DMS 273 treated with DMSO at 0.1 percent for 48 hours (cell line): ENCODE measurements at regions not wholly inside any gene's neighbourhood (a gene's known extent, or its start where the extent isn't known, plus 50 kb on each side); places are given as distances from the start of the nearest gene placed in this dataset.
A peak's percentile ranks its signal among the peaks of the same experiment; 100 is the strongest.

ENCODE experiments used
- DNase-seq: peaks from one replicate; lab custom pipeline; 2025; lab: John Stamatoyannopoulos, UW

GRCh38 chr7:16318989-16319915, 102.1 kb downstream of the CRPPA start:
- no peak for DNase-seq

DNA sequence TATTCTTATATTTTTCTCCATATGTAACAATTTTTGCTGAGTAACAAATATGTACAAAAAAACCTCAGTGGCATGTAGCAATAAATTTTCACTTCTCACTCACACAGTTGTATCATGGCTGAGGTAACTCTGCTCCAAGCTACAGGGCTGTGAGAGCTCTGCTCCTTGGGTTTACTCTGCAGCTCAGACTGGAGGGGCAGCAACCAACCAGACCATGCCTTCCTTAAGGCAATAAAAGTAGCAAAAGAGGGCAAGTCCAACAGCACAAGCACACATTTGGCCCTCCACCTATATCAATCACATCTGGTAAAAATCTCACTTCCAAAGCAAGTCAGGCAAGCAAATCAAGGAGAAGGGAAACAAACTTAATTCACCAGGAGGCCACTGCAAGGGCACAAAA, 102.9 kb downstream of the CRPPA start:
- DNase-seq = no peak

GRCh38 chr7:16317406-16317805, 103.9 kb downstream of the CRPPA start:
- no peak for DNase-seq

- DNase-seq = no peak
Measured at GRCh38 chr7:16315280-16315679, 106.1 kb downstream of the CRPPA start.

DNA sequence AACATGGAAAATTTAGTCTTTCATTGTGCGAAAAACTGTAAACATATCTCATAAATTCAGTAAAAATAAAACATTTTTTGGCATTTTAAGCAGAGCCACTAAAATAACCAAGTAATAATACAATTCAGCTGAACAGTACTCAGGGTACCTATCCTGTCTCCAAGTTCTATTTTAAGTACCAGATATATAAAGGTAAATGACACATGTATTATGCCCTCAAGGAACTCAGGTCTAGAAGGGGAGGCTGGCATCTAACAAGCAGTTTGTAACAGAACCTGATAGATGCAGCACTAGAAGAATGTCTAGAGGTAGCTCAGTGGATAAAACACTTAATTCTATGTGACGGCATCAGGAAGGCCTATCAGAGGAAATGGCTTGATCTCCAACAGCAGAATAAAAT, 112.2 kb downstream of the CRPPA start:
- no peak for DNase-seq

DNA sequence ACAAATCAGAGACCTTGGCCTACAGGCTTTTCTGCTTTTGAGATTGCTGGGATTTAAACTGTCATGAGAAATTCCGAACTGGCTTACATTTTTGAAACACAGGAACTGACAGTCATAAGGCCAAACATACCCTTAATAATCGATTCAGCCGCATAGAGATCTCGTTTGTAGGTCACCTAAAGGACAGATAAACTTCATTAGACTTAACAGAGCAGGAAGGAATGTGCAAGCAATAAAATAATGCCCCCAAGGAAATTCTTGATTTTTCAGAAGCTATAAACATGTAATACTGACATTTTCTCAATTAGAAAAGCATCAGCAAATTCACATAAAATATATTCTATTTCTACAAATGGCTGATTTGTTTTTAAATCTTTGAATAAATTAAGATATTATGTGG, 120.0 kb downstream of the CRPPA start:
- DNase-seq = no peak

DNA sequence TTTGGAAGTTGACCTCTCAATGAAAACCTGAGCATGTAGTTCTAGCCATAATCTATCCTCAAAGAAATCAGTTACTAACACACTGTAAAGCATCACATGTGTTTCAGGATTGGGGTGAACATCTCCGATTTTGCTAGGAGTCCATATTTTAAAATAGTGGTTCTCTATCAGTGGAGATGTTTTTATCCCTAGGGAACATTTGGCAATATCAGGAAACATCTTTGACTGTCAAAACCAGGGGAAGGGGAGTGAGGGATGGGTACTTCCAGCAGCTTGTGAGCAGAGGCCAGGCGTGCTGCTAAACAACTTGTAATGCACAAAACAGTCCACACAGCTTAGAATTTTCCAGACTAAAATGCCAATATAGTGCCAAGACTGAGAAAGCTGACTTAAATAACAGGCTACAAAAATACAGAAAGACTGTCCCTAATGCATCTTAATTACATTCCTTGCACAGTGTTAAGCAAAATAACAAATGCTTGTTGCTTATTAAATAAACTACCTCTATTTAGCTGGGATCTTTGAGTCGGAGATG, 120.9 kb downstream of the CRPPA start:
- no peak for DNase-seq

DNA sequence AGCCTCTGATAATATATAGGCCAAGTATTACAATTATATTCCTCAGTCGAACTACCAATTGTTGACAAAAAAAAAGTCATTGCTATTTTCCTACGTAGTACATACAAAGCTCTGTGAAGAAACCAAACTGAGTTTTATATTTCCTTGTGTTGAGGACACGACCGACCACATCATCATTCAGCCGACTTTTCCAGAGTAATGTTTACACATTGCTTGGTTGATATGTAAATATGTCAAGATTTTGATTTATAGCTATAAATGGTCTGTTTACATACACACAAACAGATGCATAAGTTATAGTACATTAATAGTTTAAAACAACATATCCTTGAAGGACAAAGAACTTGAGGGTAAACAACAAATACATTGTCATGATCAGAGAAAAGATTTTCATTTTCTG, 121.5 kb downstream of the CRPPA start:
- DNase-seq = no peak

- DNase-seq = no peak
Measured at GRCh38 chr7:16298221-16298620, 123.1 kb downstream of the CRPPA start.

DNA sequence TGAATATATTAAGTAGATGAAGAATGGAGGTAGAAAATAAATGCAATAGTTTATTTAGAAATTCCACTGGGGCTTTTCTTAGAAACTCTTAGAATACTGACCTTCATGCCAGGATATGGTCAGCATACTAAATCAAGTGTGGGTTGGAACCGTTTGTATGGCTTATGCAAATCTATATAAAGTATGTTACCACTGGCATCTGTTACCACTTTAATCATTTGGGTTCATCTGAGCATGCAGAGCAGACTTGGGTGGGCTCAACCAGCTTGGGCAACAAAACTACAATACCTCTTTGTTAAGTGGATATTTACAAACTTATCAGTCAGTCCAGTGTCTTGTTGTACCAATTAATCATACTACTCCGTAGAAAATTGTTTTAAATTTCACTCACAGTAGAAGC, 125.8 kb downstream of the CRPPA start:
- peak; percentile 11 for DNase-seq

DNA sequence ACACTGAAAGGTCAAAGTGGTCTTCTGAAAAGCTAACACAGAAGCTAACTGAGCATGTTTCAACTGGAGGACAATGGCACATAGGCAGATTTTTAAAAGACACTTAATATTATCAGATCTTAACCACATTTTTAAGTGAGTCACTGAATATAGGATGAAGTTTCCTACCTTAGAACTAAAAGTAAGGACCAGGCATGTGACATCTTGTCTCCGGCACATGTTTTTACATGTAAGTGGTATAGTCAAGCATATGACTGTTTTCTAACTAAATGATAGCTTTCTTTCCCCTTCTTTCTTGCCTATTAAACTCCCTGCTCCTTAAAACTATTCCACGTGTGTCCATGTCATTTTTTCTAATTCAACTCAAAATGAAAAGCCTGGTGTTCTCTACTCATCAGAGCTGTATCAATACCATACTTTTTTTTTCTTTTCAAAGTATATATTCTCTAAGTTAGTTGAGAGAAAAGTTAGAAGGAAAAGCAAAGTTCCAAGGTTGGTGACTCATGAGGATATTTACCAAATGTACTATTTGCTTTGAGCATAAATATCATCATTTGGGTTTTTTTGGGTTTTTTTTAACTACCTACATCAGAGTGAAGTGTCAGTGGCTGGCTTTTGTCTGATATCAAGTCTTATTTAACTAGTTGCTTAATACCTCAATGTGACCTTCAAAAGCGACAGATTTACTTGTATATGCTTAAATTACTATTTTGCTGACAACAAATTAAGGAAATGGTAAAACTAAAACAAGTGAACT, 127.5 kb downstream of the CRPPA start:
- DNase-seq = no peak

GRCh38 chr7:16284581-16284980, 136.8 kb downstream of the CRPPA start:
- DNase-seq = no peak

GRCh38 chr7:16278167-16278787, 143.1 kb downstream of the CRPPA start:
- no peak for DNase-seq

GRCh38 chr7:16271990-16272665, 149.2 kb downstream of the CRPPA start:
- no peak for DNase-seq

DNA sequence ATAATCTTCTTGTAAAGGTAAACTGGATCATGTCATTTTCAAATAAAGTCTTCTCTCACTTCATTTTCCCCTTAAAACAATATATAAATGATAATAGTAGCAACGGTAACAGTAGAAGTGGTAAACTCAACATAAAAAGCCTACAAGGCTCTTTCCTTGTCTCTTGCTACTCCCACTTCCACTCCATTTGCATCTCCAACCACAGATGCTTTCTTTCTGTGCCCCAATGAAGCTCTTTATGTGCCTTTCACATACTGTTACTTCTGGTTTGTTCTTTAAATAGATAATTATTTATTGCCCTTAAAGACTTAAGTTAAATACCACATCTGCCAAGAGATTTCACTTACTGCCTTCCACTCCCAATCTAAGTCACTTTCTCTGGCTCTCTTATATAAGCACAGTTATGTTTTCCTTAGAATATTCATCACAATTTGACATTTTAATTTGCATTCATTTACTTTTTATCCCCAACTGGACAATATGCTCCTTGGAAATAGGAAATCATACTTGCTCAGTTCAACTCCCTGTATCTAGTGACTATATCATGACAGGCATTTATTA, 149.9 kb downstream of the CRPPA start:
- no peak for DNase-seq

DNA sequence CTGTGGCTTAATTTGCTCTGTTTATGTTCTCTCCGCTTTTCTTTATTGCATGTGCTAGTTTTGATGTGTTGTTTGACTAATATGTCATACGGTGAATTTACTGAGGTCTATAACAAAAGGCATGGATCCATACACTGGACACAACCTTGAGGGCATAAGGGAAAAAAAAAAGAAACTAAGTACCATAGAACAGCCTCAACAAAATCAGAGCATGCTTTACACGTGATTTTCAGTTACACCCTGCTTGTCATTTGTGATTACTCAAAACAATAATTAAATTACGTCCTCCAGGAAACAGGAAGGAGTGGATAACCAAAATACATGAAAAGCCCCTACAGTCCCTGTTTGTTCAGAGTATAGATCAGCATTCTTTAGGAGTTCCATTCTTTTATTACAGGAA, 150.5 kb downstream of the CRPPA start:
- DNase-seq = no peak

GRCh38 chr7:16268821-16269768, 152.2 kb downstream of the CRPPA start:
- peak; percentile 33 for DNase-seq

- no peak for DNase-seq
Measured at GRCh38 chr7:16267953-16268820, 153.2 kb downstream of the CRPPA start.

- no peak for DNase-seq
Measured at GRCh38 chr7:16266877-16267276, 154.5 kb downstream of the CRPPA start.
